ENCODE measurements at regions not wholly inside any gene's neighbourhood (a gene's known extent, or its start where the extent isn't known, plus 50 kb on each side); places are given as distances from the start of the nearest gene placed in this dataset.

- no peak for DNase-seq (ENCODE audit: low read depth in 2 of 2)
Observed at GRCh38 chr13:111537115-111537728, 216.8 kb downstream of the TEX29 start.

GRCh38 chr13:111537843-111538499, 217.5 kb downstream of the TEX29 start:
- no peak for DNase-seq (ENCODE audit: low read depth in 2 of 2)

GRCh38 chr13:111539252-111539651, 218.8 kb downstream of the TEX29 start:
- no peak for DNase-seq (ENCODE audit: low read depth in 2 of 2)

- DNase-seq (ENCODE audit: low read depth in 2 of 2) = no peak
Observed at GRCh38 chr13:111539791-111540446, 219.5 kb downstream of the TEX29 start.

GRCh38 chr13:111540486-111540885, 220.0 kb downstream of the TEX29 start:
- DNase-seq (ENCODE audit: low read depth in 2 of 2) = no peak

- no peak for DNase-seq (ENCODE audit: low read depth in 2 of 2)
Observed at GRCh38 chr13:111541345-111541744, 220.9 kb downstream of the TEX29 start.

- DNase-seq (ENCODE audit: low read depth in 2 of 2) = no peak
Observed at GRCh38 chr13:111541752-111542529, 221.5 kb downstream of the TEX29 start.

GRCh38 chr13:111542530-111543341, 222.3 kb downstream of the TEX29 start:
- DNase-seq (ENCODE audit: low read depth in 2 of 2) = no peak

- no peak for DNase-seq (ENCODE audit: low read depth in 2 of 2)
Observed at GRCh38 chr13:111546921-111547675, 226.7 kb downstream of the TEX29 start.

- DNase-seq (ENCODE audit: low read depth in 2 of 2) = no peak
Observed at GRCh38 chr13:111547726-111548273, 227.4 kb downstream of the TEX29 start.

GRCh38 chr13:111548301-111548700, 227.9 kb downstream of the TEX29 start:
- DNase-seq (ENCODE audit: low read depth in 2 of 2) = no peak

- DNase-seq (ENCODE audit: low read depth in 2 of 2) = no peak
Observed at GRCh38 chr13:111548805-111549204, 228.4 kb downstream of the TEX29 start.

GRCh38 chr13:111549464-111549863, 229.0 kb downstream of the TEX29 start:
- no peak for DNase-seq (ENCODE audit: low read depth in 2 of 2)

- DNase-seq (ENCODE audit: low read depth in 2 of 2) = no peak
Observed at GRCh38 chr13:111550062-111550461, 229.6 kb downstream of the TEX29 start.

GRCh38 chr13:111551204-111551820, 230.9 kb downstream of the TEX29 start:
- no peak for DNase-seq (ENCODE audit: low read depth in 2 of 2)

GRCh38 chr13:111552891-111553655, 232.6 kb downstream of the TEX29 start:
- no peak for DNase-seq (ENCODE audit: low read depth in 2 of 2)

GRCh38 chr13:111554539-111555267, 234.3 kb downstream of the TEX29 start:
- DNase-seq (ENCODE audit: low read depth in 2 of 2) = no peak

- DNase-seq (ENCODE audit: low read depth in 2 of 2) = no peak
Observed at GRCh38 chr13:111555268-111555808, 234.9 kb downstream of the TEX29 start.

All from stimulated activated CD4-positive, alpha-beta T cell treated with anti-CD3 and anti-CD28 coated beads, Interleukin-1b, Interleukin-23, amount 100 ng/mL, for 1 hour (primary cell).